ENCODE measurements at regions not wholly inside any gene's neighbourhood (a gene's known extent, or its start where the extent isn't known, plus 50 kb on each side); places are given as distances from the start of the nearest gene placed in this dataset.
A peak's percentile ranks its signal among the peaks of the same experiment; 100 is the strongest.

GRCh38 chr4:14752341-14753046 is 249.8 kb upstream of the CPEB2 start:
- DNase-seq: no peak

- no peak for DNase-seq
These were observed 235.1 kb upstream of the CPEB2 start for GRCh38 chr4:14767142-14767541.

- no peak for DNase-seq
These were observed 233.8 kb upstream of the CPEB2 start for GRCh38 chr4:14768449-14768848.

- DNase-seq: no peak
These were observed 232.3 kb upstream of the CPEB2 start for GRCh38 chr4:14769993-14770392.

- no peak for DNase-seq
These were observed 231.2 kb upstream of the CPEB2 start for GRCh38 chr4:14771094-14771493.

- DNase-seq: no peak
These were observed 230.6 kb upstream of the CPEB2 start for GRCh38 chr4:14771504-14772175.

GRCh38 chr4:14772388-14772787 is 229.9 kb upstream of the CPEB2 start:
- DNase-seq: no peak

GRCh38 chr4:14783011-14783877 is 219.0 kb upstream of the CPEB2 start:
- peak; percentile 23 to 41 for DNase-seq

- DNase-seq: no peak
These were observed 215.1 kb upstream of the CPEB2 start for GRCh38 chr4:14787221-14787620.

- peak in 1 of 2 donors; percentile 2 for DNase-seq
These were observed 214.4 kb upstream of the CPEB2 start for GRCh38 chr4:14787894-14788293.

GRCh38 chr4:14790494-14790893 is 211.8 kb upstream of the CPEB2 start:
- no peak for DNase-seq

- DNase-seq: no peak
These were observed 209.5 kb upstream of the CPEB2 start for GRCh38 chr4:14792702-14793227.

GRCh38 chr4:14800977-14801376 is 201.3 kb upstream of the CPEB2 start:
- no peak for DNase-seq

GRCh38 chr4:14802596-14802995 is 199.7 kb upstream of the CPEB2 start:
- no peak for DNase-seq

- DNase-seq: no peak
These were observed 194.4 kb upstream of the CPEB2 start for GRCh38 chr4:14807856-14808255.

GRCh38 chr4:14809203-14809602 is 193.1 kb upstream of the CPEB2 start:
- DNase-seq: no peak

- DNase-seq: no peak
These were observed 192.2 kb upstream of the CPEB2 start for GRCh38 chr4:14810121-14810520.

- DNase-seq: no peak
These were observed 191.7 kb upstream of the CPEB2 start for GRCh38 chr4:14810568-14810967.

- no peak for DNase-seq
These were observed 190.2 kb upstream of the CPEB2 start for GRCh38 chr4:14812101-14812500.

GRCh38 chr4:14816623-14817261 is 185.5 kb upstream of the CPEB2 start:
- DNase-seq: no peak

GRCh38 chr4:14824189-14824588 is 178.1 kb upstream of the CPEB2 start:
- no peak for DNase-seq

- no peak for DNase-seq
These were observed 175.2 kb upstream of the CPEB2 start for GRCh38 chr4:14827111-14827510.

GRCh38 chr4:14829795-14830194 is 172.5 kb upstream of the CPEB2 start:
- DNase-seq: no peak
